ENCODE measurements at regions not wholly inside any gene's neighbourhood (a gene's known extent, or its start where the extent isn't known, plus 50 kb on each side); places are given as distances from the start of the nearest gene placed in this dataset.

GRCh38 chr4:32042486-32043247 lies 1322.5 kb downstream of the PCDH7 start:
- no peak for DNase-seq (ENCODE audit: low read depth, low spot score)

GRCh38 chr4:32043248-32043633 lies 1323.1 kb downstream of the PCDH7 start:
- H3K4me3 ChIP-seq (ENCODE audit: low read length): no peak overlapping the region
- no peak for DNase-seq (ENCODE audit: low read depth, low spot score)

More at GRCh38 chr4:32042486-32043247, 1322.5 kb downstream of the PCDH7 start:
- H3K4me3 ChIP-seq (ENCODE audit: low read length): no peak overlapping the region

- DNase-seq (ENCODE audit: low read depth, low spot score): no peak
Measured at GRCh38 chr4:32061916-32062315, 1341.7 kb downstream of the PCDH7 start.

GRCh38 chr4:32073542-32073941 lies 1353.4 kb downstream of the PCDH7 start:
- no peak for DNase-seq (ENCODE audit: low read depth, low spot score)
- no peak overlapping the region for H3K4me3 ChIP-seq (ENCODE audit: low read length)

More at GRCh38 chr4:32061916-32062315, 1341.7 kb downstream of the PCDH7 start:
- no peak overlapping the region for H3K4me3 ChIP-seq (ENCODE audit: low read length)

GRCh38 chr4:32087211-32087610 lies 1367.0 kb downstream of the PCDH7 start:
- no peak overlapping the region for H3K4me3 ChIP-seq (ENCODE audit: low read length)
- DNase-seq (ENCODE audit: low read depth, low spot score): no peak

- no peak for DNase-seq (ENCODE audit: low read depth, low spot score)
- H3K4me3 ChIP-seq (ENCODE audit: low read length): no peak overlapping the region
Measured at GRCh38 chr4:32094987-32095386, 1374.8 kb downstream of the PCDH7 start.

GRCh38 chr4:32102896-32103295 lies 1382.7 kb downstream of the PCDH7 start:
- H3K4me3 ChIP-seq (ENCODE audit: low read length): no peak overlapping the region
- no peak for DNase-seq (ENCODE audit: low read depth, low spot score)

- no peak overlapping the region for H3K4me3 ChIP-seq (ENCODE audit: low read length)
- no peak for DNase-seq (ENCODE audit: low read depth, low spot score)
Measured at GRCh38 chr4:32106767-32107166, 1386.6 kb downstream of the PCDH7 start.

GRCh38 chr4:32112891-32113290 lies 1392.7 kb downstream of the PCDH7 start:
- DNase-seq (ENCODE audit: low read depth, low spot score): no peak
- no peak overlapping the region for H3K4me3 ChIP-seq (ENCODE audit: low read length)

- no peak overlapping the region for H3K4me3 ChIP-seq (ENCODE audit: low read length)
- DNase-seq (ENCODE audit: low read depth, low spot score): no peak
Measured at GRCh38 chr4:32117693-32118092, 1397.5 kb downstream of the PCDH7 start.

- DNase-seq (ENCODE audit: low read depth, low spot score): no peak
- H3K4me3 ChIP-seq (ENCODE audit: low read length): no peak overlapping the region
Measured at GRCh38 chr4:32119907-32120306, 1399.7 kb downstream of the PCDH7 start.

GRCh38 chr4:32128549-32128948 lies 1408.4 kb downstream of the PCDH7 start:
- H3K4me3 ChIP-seq (ENCODE audit: low read length): no peak overlapping the region

GRCh38 chr4:32129967-32130366 lies 1409.8 kb downstream of the PCDH7 start:
- no peak for DNase-seq (ENCODE audit: low read depth, low spot score)
- no peak overlapping the region for H3K4me3 ChIP-seq (ENCODE audit: low read length)

More at GRCh38 chr4:32128549-32128948, 1408.4 kb downstream of the PCDH7 start:
- DNase-seq (ENCODE audit: low read depth, low spot score): no peak

GRCh38 chr4:32133141-32133540 lies 1413.0 kb downstream of the PCDH7 start:
- H3K4me3 ChIP-seq (ENCODE audit: low read length): no peak overlapping the region
- DNase-seq (ENCODE audit: low read depth, low spot score): no peak

GRCh38 chr4:32133734-32134133 lies 1413.6 kb downstream of the PCDH7 start:
- no peak overlapping the region for H3K4me3 ChIP-seq (ENCODE audit: low read length)
- no peak for DNase-seq (ENCODE audit: low read depth, low spot score)

- H3K4me3 ChIP-seq (ENCODE audit: low read length): no peak overlapping the region
- DNase-seq (ENCODE audit: low read depth, low spot score): no peak
Measured at GRCh38 chr4:32135642-32136041, 1415.5 kb downstream of the PCDH7 start.

- DNase-seq (ENCODE audit: low read depth, low spot score): no peak
- H3K4me3 ChIP-seq (ENCODE audit: low read length): no peak overlapping the region
Measured at GRCh38 chr4:32136081-32136787, 1416.1 kb downstream of the PCDH7 start.

- no peak overlapping the region for H3K4me3 ChIP-seq (ENCODE audit: low read length)
Measured at GRCh38 chr4:32140636-32141035, 1420.5 kb downstream of the PCDH7 start.

GRCh38 chr4:32142075-32142474 lies 1421.9 kb downstream of the PCDH7 start:
- H3K4me3 ChIP-seq (ENCODE audit: low read length): no peak overlapping the region
- DNase-seq (ENCODE audit: low read depth, low spot score): no peak

More at GRCh38 chr4:32140636-32141035, 1420.5 kb downstream of the PCDH7 start:
- no peak for DNase-seq (ENCODE audit: low read depth, low spot score)

GRCh38 chr4:32145987-32146386 lies 1425.8 kb downstream of the PCDH7 start:
- no peak for DNase-seq (ENCODE audit: low read depth, low spot score)
- no peak overlapping the region for H3K4me3 ChIP-seq (ENCODE audit: low read length)
